Urinary bladder (tissue), 3 donors: ENCODE measurements at regions not wholly inside any gene's neighbourhood (a gene's known extent, or its start where the extent isn't known, plus 50 kb on each side); places are given as distances from the start of the nearest gene placed in this dataset.
"Not testable (repeated sequence)": the region's sequence is repeated elsewhere in the genome, so short reads cannot be mapped to it uniquely, and the experiment has no call there.

Experiments
- DNase-seq: peaks from one replicate; pipeline ENCODE4 v3.0.0-alpha.2; 2015; ENCODE audit errors: extremely low spot score
- H3K27ac ChIP-seq: one replicate; pipeline ENCODE4 v1.5.1; 2013; ENCODE audit warnings: low read depth, mild to moderate bottlenecking, moderate library complexity
- H3K36me3 ChIP-seq: one replicate; pipeline ENCODE4 v1.6.1; 2013; ENCODE audit warnings: mild to moderate bottlenecking, moderate library complexity; ENCODE audit not compliant: insufficient read depth
- H3K4me1 ChIP-seq: one replicate; pipeline ENCODE4 v1.6.1; 2013; ENCODE audit warnings: mild to moderate bottlenecking, moderate library complexity; ENCODE audit not compliant: insufficient read depth
- H3K4me3 ChIP-seq: one replicate; pipeline ENCODE4 v1.5.1; 2013; ENCODE audit warnings: low read depth, low read length
- WGBS: extraction: QIAGEN DNeasy Blood & Tissue Kit; methylation state at CpG from one replicate; pipeline ENCODE4 v1.1.7; 2013; 5-methylcytosine and 5-hydroxymethylcytosine counted together
- donor health status: healthy with polysubstance abuse.
- donor health status: healthy.

GRCh38 chr10:123278445-123278844, 124.2 kb downstream of the BUB3 start:
- no peak overlapping the region for H3K27ac ChIP-seq
- H3K36me3 ChIP-seq, result no peaks in the 10 kb centered on the region
- no peak for DNase-seq
- H3K4me3 ChIP-seq, result no peak overlapping the region
- 94% methylated on average over 2 of the region's 2 CpGs for WGBS
- H3K4me1 ChIP-seq, result no peaks in the 10 kb centered on the region

DNA sequence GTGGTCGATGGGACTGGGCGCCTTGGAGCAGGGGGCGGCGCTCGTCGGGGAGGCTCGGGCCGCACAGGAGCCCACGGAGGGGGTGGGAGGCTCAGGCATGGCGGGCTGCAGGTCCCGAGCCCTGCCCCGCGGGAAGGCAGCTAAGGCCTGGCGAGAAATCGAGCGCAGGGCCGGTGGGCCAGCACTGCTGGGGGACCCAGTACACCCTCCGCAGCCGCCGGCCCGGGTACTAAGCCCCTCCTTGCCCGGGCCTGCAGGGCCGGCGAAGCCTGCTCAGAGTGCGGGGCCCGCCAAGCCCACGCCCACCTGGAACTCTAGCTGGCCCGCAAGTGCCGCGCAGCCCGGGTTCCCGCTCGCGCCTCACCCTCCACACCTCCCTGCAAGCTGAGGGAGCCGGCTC, 129.2 kb downstream of the BUB3 start:
- DNase-seq, H3K36me3 ChIP-seq, H3K4me1 ChIP-seq, H3K27ac ChIP-seq, H3K4me3 ChIP-seq: not testable (repeated sequence)
- 97% methylated on average over 35 of the region's 35 CpGs for WGBS

- H3K27ac ChIP-seq, result no peak overlapping the region
- no peaks in the 10 kb centered on the region for H3K36me3 ChIP-seq
- DNase-seq, result no peak
- H3K4me3 ChIP-seq, result no peak overlapping the region
- H3K4me1 ChIP-seq, result no peaks in the 10 kb centered on the region
These were observed 129.8 kb downstream of the BUB3 start for GRCh38 chr10:123284022-123284421.

GRCh38 chr10:123287594-123288247, 133.5 kb downstream of the BUB3 start:
- WGBS, result 77% methylated on average over 4 of the region's 4 CpGs
- H3K4me1 ChIP-seq, result no peaks in the 10 kb centered on the region
- DNase-seq, result no peak
- no peak overlapping the region for H3K27ac ChIP-seq
- H3K4me3 ChIP-seq, result no peak overlapping the region
- H3K36me3 ChIP-seq, result no peaks in the 10 kb centered on the region

DNA sequence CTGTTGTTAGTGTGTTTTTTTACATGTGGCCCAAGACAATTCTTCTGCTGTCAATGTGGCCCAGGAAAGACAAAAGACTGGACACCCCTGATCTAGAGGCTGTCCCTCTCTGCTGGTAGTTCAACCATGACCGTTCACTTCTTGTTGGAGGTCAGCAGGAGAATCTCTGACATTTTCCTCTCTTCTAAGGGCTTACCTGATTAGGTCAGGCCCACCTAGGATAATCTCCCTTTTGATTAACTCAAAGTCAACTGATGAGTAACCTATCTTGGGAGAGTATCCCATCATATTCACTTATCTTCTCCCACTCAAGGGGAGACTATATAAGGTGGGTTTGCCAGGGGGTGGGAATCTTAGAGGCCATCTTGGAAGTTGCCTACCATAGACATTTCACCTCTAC, 135.2 kb downstream of the BUB3 start:
- H3K36me3 ChIP-seq, result no peaks in the 10 kb centered on the region
- H3K27ac ChIP-seq, result no peak overlapping the region
- WGBS, result 81% methylated on average over 1 of the region's 1 CpG
- DNase-seq, result no peak
- no peaks in the 10 kb centered on the region for H3K4me1 ChIP-seq
- H3K4me3 ChIP-seq, result no peak overlapping the region

GRCh38 chr10:123294109-123294508, 139.9 kb downstream of the BUB3 start:
- 81% methylated on average over 5 of the region's 5 CpGs for WGBS
- Histone ChIP-seq H3K4me1 (no peaks in the 10 kb centered on the region), H3K36me3 (no peaks in the 10 kb centered on the region), H3K4me3 (no peak overlapping the region), H3K27ac (no peak overlapping the region)
- no peak for DNase-seq

DNA sequence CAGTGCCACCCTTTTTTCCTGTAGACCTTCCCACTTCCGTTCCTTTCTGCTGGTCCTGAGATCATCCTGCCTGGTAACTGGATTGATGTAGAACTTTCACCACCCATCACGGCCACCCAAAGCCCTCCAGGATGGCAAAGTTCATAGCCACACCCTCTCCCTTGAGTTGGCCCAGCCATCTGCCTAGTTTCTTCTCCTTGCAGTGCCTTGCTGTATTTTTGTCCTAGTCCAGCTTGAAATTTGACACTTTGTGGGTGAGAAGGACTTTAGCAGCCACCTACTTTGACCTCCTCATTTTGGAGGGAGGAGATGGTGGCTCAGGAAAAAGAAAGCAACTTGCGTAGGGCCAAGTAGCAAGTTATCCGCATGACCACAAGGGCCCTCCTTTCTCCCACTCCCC, 140.7 kb downstream of the BUB3 start:
- Histone ChIP-seq H3K4me3 (no peak overlapping the region), H3K27ac (no peak overlapping the region), H3K4me1 (no peaks in the 10 kb centered on the region), H3K36me3 (no peaks in the 10 kb centered on the region)
- 87% methylated on average over 4 of the region's 4 CpGs for WGBS
- DNase-seq, result no peak

DNA sequence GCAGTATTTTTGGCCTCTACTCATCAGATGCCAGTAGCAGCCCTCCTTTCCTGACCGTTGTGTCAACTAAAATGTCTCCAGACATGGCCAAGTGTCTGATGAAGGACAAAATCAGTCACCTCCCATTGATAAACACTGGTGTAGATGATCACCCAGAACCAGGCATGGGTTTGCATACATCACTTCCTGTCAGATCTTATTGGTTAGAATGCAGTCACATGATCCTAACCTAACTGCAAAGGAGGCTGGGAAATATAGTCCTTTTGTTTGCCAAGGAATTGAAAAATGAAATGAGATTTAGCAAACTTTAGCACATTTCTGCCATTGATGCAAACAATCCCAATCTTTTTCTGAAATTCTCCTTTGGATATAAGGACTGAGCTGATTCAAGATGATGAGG, 141.4 kb downstream of the BUB3 start:
- no peak overlapping the region for H3K4me3 ChIP-seq
- H3K4me1 ChIP-seq, result no peaks in the 10 kb centered on the region
- WGBS, result 86% methylated on average over 1 of the region's 1 CpG
- DNase-seq, result no peak
- no peaks in the 10 kb centered on the region for H3K36me3 ChIP-seq
- H3K27ac ChIP-seq, result no peak overlapping the region

- Histone ChIP-seq H3K27ac (no peak overlapping the region), H3K4me3 (no peak overlapping the region), H3K4me1 (no peaks in the 10 kb centered on the region), H3K36me3 (no peaks in the 10 kb centered on the region)
- 78% methylated on average over 3 of the region's 3 CpGs for WGBS
- DNase-seq, result no peak
These were observed 143.0 kb downstream of the BUB3 start for GRCh38 chr10:123297175-123297574.

- Histone ChIP-seq H3K27ac (no peak overlapping the region), H3K4me1 (no peaks in the 10 kb centered on the region), H3K36me3 (no peaks in the 10 kb centered on the region), H3K4me3 (no peak overlapping the region)
- DNase-seq, result no peak
- whole genome bisulfite sequencing, result 77% methylated on average over 5 of the region's 5 CpGs
These were observed 144.4 kb downstream of the BUB3 start for GRCh38 chr10:123298583-123298982.

GRCh38 chr10:123299598-123299997, 145.4 kb downstream of the BUB3 start:
- 77% methylated on average over 6 of the region's 6 CpGs for WGBS
- H3K4me1 ChIP-seq, result no peaks in the 10 kb centered on the region
- no peak for DNase-seq
- no peaks in the 10 kb centered on the region for H3K36me3 ChIP-seq
- no peak overlapping the region for H3K4me3 ChIP-seq
- H3K27ac ChIP-seq, result no peak overlapping the region

GRCh38 chr10:123301077-123301857, 147.1 kb downstream of the BUB3 start:
- H3K4me3 ChIP-seq, result no peak overlapping the region
- no peak for DNase-seq
- WGBS, result 46% methylated on average over 10 of the region's 10 CpGs
- H3K4me1 ChIP-seq, result no peaks in the 10 kb centered on the region
- no peaks in the 10 kb centered on the region for H3K36me3 ChIP-seq
- no peak overlapping the region for H3K27ac ChIP-seq

- no peak overlapping the region for H3K4me3 ChIP-seq
- no peaks in the 10 kb centered on the region for H3K36me3 ChIP-seq
- DNase-seq, result no peak
- no peaks in the 10 kb centered on the region for H3K4me1 ChIP-seq
- WGBS, result 75% methylated on average over 6 of the region's 6 CpGs
- H3K27ac ChIP-seq, result no peak overlapping the region
These were observed 149.6 kb downstream of the BUB3 start for GRCh38 chr10:123303581-123304337.

DNA sequence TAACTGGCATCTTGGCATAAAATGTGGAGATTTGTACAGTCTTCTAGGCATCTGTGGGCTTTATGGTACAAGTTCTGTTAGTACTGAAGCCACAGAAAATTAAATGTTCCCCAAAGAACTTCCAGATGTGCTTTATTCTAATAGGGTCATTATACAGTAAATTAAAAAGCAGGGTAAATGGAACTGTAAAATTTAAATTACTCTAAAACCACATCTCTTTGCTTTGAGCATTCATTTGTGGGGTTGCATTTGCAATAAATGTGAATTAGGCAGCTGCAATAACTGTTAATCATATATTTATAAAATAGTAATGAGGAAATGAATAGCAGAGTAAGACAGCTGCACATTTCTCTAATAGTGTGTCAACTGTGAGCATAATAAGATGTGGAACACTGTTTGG, 151.5 kb downstream of the BUB3 start:
- H3K27ac ChIP-seq, result no peak overlapping the region
- H3K36me3 ChIP-seq, result no peaks in the 10 kb centered on the region
- DNase-seq, result no peak
- H3K4me3 ChIP-seq, result no peak overlapping the region
- no peaks in the 10 kb centered on the region for H3K4me1 ChIP-seq
